Left lung (tissue), 4 donors: ENCODE measurements at regions not wholly inside any gene's neighbourhood (a gene's known extent, or its start where the extent isn't known, plus 50 kb on each side); places are given as distances from the start of the nearest gene placed in this dataset.

Experiments
- ATAC-seq: fragments of 200-7000 bp; cut with Tn5 transposase; one replicate; pipeline ENCODE4 v1.9.1; 2020; ENCODE audit warnings: moderate library complexity
- DNase-seq, 4 donors: peaks; one replicate each; pipeline ENCODE4 v3.0.0-alpha.2; 2013 to 2020
- H3K27ac ChIP-seq, 2 donors: fragments of 200-600 bp; sonication (generic) in 1 of 2; one replicate each; pipeline versions ENCODE4 v1.5.0 to v1.8.0; 2020 to 2021
- H3K27me3 ChIP-seq, 2 donors: fragments of 200-600 bp; sonication (generic) in 1 of 2; one replicate each; pipeline versions ENCODE4 v1.5.0 to v1.8.0; 2020 to 2021
- H3K36me3 ChIP-seq, 2 donors: fragments of 200-600 bp; sonication (generic) in 1 of 2; one replicate each; pipeline versions ENCODE4 v1.5.0 to v1.8.0; 2020 to 2021
- H3K4me1 ChIP-seq, 2 donors: fragments of 200-600 bp; one replicate each; pipeline ENCODE4 v1.8.0; 2021
- H3K4me3 ChIP-seq, 2 donors: fragments of 200-600 bp; sonication (generic) in 1 of 2; one replicate each; pipeline versions ENCODE4 v1.5.0 to v1.8.0; 2020 to 2021; ENCODE audit warnings: mild to moderate bottlenecking in 1 of 2
- H3K9me3 ChIP-seq, 2 donors: fragments of 200-600 bp; sonication (generic) in 1 of 2; one replicate each; pipeline versions ENCODE4 v1.5.0 to v1.8.0; 2020 to 2021
- intact Hi-C, 2 donors: fragments of 100-400 bp; cut with DNase I; formaldehyde crosslinking; loops; one replicate each; pipeline versions ENCODE4 v1.11.2 to v1.14.2; 2022
- TF ChIP-seq, protein P1 (sequence below), 2 donors: fragments of 200-600 bp; sonication (generic) in 1 of 2; IDR thresholded peaks; one replicate each; pipeline versions ENCODE4 v1.5.0 to v1.8.0; 2021; ENCODE audit warnings: antibody characterized with exemption in 2 of 2
- donor health status: DM: no; HTN: yes; CAD: no.
- donor health status: DM: no; HTN: no; CAD: no.

- Histone ChIP-seq H3K27ac (no peak overlapping the region), H3K4me1 (no peaks in the 10 kb centered on the region), H3K4me3 (no peak overlapping the region), H3K9me3 (no peaks in the 10 kb centered on the region), H3K27me3 (no peaks in the 10 kb centered on the region), H3K36me3 (no peaks in the 10 kb centered on the region)
- intact Hi-C loops, result no loop called here
- ATAC-seq, result no peak
- TF ChIP-seq, protein P1, sequence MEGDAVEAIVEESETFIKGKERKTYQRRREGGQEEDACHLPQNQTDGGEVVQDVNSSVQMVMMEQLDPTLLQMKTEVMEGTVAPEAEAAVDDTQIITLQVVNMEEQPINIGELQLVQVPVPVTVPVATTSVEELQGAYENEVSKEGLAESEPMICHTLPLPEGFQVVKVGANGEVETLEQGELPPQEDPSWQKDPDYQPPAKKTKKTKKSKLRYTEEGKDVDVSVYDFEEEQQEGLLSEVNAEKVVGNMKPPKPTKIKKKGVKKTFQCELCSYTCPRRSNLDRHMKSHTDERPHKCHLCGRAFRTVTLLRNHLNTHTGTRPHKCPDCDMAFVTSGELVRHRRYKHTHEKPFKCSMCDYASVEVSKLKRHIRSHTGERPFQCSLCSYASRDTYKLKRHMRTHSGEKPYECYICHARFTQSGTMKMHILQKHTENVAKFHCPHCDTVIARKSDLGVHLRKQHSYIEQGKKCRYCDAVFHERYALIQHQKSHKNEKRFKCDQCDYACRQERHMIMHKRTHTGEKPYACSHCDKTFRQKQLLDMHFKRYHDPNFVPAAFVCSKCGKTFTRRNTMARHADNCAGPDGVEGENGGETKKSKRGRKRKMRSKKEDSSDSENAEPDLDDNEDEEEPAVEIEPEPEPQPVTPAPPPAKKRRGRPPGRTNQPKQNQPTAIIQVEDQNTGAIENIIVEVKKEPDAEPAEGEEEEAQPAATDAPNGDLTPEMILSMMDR (IDR thresholded peaks at IDR 0.05), result no peak
- no peak for DNase-seq
These were observed 250.7 kb upstream of the ROBO2 start for GRCh38 chr3:76789237-76789636.

GRCh38 chr3:76811418-76811817 lies 228.5 kb upstream of the ROBO2 start:
- Histone ChIP-seq H3K4me1 (no peaks in the 10 kb centered on the region), H3K27me3 (no peaks in the 10 kb centered on the region), H3K36me3 (no peaks in the 10 kb centered on the region), H3K9me3 (peaks cover 0 to 2% of the 10 kb centered on the region in 2 donors), H3K4me3 (no peak overlapping the region), H3K27ac (no peak overlapping the region)
- intact Hi-C loops, result no loop called here
- ATAC-seq (no peak), DNase-seq (no peak)
- TF ChIP-seq, protein P1 (IDR thresholded peaks at IDR 0.05), result no peak

- ATAC-seq (no peak), DNase-seq (no peak)
- Histone ChIP-seq H3K9me3 (peaks cover 0 to 2% of the 10 kb centered on the region in 2 donors), H3K27me3 (no peaks in the 10 kb centered on the region), H3K4me3 (no peak overlapping the region), H3K27ac (no peak overlapping the region), H3K4me1 (no peaks in the 10 kb centered on the region), H3K36me3 (no peaks in the 10 kb centered on the region)
- TF ChIP-seq, protein P1 (IDR thresholded peaks at IDR 0.05), result no peak
- intact Hi-C loops, result no loop called here
These were observed 227.2 kb upstream of the ROBO2 start for GRCh38 chr3:76812649-76813242.

DNA sequence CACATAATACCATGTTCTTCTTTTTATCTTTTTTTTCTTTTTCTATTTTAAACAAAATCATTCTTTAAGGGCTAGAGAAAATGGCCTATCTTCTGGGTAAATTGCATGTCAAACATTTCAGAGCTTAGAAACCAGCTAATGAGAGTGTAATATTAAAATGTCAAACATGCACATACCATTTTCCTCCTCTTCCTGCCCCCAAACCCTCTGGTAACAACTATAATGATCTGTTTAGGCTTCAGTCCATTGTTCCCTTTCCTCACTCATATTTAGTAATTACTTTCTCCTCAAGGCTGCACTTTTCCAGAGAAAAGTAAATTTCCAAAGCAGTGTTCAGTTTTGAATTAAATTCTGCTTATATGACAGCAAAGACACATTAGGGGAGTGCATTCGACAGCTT lies 224.3 kb upstream of the ROBO2 start:
- H3K9me3 ChIP-seq, result peaks cover 0 to 2% of the 10 kb centered on the region in 2 donors
- DNase-seq, result peak in 1 of 4 donors; percentile 32
- H3K27me3 ChIP-seq, result no peaks in the 10 kb centered on the region
- TF ChIP-seq, protein P1 (IDR thresholded peaks at IDR 0.05), result no peak
- H3K4me1 ChIP-seq, result no peaks in the 10 kb centered on the region
- intact Hi-C loops, result no loop called here
- H3K36me3 ChIP-seq, result no peaks in the 10 kb centered on the region
- H3K27ac ChIP-seq, result no peak overlapping the region
- no peak for ATAC-seq
- H3K4me3 ChIP-seq, result no peak overlapping the region

DNA sequence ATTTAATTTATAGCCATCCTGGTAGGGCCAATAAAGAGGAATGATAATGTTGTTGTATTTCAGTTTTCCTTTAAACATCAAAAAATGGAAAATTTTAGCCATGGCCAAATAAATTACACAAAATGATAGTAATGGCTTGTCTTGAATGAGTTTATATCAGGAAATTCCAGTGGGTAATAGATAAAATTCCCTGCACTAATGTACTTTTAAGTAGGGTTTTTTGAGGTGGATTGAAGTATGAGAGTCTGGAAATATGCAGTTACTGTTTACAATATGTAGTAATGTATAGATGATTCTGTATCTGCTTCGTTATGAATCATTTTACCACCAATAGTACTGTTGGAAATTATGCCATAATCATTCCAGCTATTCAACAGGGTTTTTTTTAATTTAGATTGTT lies 219.4 kb upstream of the ROBO2 start:
- Histone ChIP-seq H3K9me3 (peaks cover 0 to 3% of the 10 kb centered on the region in 2 donors), H3K36me3 (no peaks in the 10 kb centered on the region), H3K27ac (no peak overlapping the region), H3K4me1 (no peaks in the 10 kb centered on the region), H3K27me3 (no peaks in the 10 kb centered on the region), H3K4me3 (no peak overlapping the region)
- peak in 1 of 4 donors; percentile 37 for DNase-seq
- intact Hi-C loops, result no loop called here
- TF ChIP-seq, protein P1 (IDR thresholded peaks at IDR 0.05), result no peak
- no peak for ATAC-seq
